RWPE1 (cell line): ENCODE measurements at regions not wholly inside any gene's neighbourhood (a gene's known extent, or its start where the extent isn't known, plus 50 kb on each side); places are given as distances from the start of the nearest gene placed in this dataset.
"Not testable (repeated sequence)": the region's sequence is repeated elsewhere in the genome, so short reads cannot be mapped to it uniquely, and the experiment has no call there.

Source experiments
- CTCF ChIA-PET: fragments of 350-600 bp; sonication (Branson Sonifier 250); formaldehyde crosslinking; extraction: SDS; loops from one replicate; lab custom pipeline; 2021; lab: Yijun Ruan, JAX
- POLR2A ChIA-PET: fragments of 400-600 bp; formaldehyde crosslinking; extraction: SDS; loops from one replicate; lab custom pipeline; 2020; ENCODE audit warnings: antibody characterized with exemption; ENCODE audit not compliant: low non-redundant PET; lab: Yijun Ruan, JAX
- DNase-seq: peaks from one replicate; pipeline ENCODE4 v3.0.0; 2012; ENCODE audit warnings: low spot score
- H3K27ac ChIP-seq: fragments of 450-650 bp; 2 replicates; pipeline ENCODE4 v1.5.1; 2017
- CTCF ChIP-seq: fragments of 450-650 bp; conservative IDR thresholded peaks from 2 replicates; pipeline ENCODE4 v1.5.1; 2017; ENCODE audit warnings: low read depth, mild to moderate bottlenecking

GRCh38 chrX:99271641-99272040 is 1138.4 kb downstream of the PCDH19 start:
- POLR2A ChIA-PET, result no interaction called here
- no peak overlapping the region for H3K27ac ChIP-seq
- CTCF ChIA-PET, result no interaction called here
- DNase-seq, result no peak
- no peak for TF ChIP-seq CTCF

DNA sequence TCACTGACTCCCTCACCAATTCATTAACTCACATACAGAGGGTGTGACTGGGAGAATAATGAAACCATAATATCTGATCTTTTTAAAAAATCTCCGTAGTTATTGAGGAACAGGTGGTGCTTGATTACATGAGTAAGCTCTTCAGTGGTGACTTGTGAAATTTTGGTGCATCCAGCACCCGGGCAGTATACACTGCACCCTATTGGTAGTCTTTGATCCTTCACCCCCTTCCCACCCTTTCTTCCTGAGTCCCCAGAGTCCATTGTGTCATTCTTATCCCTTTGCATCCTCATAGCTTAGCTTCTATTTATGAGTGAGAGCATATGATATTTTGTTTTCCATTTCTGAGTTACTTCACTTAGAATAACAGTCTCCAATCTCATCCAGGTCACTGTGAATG is 1143.8 kb downstream of the PCDH19 start:
- no peak for TF ChIP-seq CTCF
- ChIA-PET CTCF (no interaction called here), POLR2A (no interaction called here)
- DNase-seq, result no peak
- H3K27ac ChIP-seq, result no peak overlapping the region

DNA sequence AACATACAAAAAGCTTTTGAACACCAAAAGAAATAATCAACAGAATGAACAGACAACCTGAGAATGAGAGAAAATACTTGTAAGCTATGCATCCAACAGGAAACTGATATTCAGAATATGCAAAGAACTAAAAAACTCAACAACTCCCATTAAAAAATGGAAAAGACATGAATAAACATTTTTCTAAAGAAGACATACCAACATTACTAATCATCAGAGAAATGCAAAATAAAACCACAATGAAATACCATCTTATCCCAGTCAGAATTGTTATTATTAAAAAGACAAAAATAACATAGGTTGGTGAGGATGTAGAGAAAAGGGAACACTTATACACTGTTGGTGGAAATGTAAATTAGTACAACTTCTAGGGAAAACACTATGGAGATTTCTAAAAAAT is 1161.9 kb downstream of the PCDH19 start:
- CTCF ChIA-PET, result no interaction called here
- DNase-seq, result no peak
- no peak for TF ChIP-seq CTCF
- H3K27ac ChIP-seq, result no peak overlapping the region
- POLR2A ChIA-PET, result no interaction called here

GRCh38 chrX:99242001-99242400 is 1168.1 kb downstream of the PCDH19 start:
- ChIA-PET POLR2A (no interaction called here), CTCF (no interaction called here)
- DNase-seq, result no peak
- TF ChIP-seq CTCF, result no peak
- no peak overlapping the region for H3K27ac ChIP-seq

DNA sequence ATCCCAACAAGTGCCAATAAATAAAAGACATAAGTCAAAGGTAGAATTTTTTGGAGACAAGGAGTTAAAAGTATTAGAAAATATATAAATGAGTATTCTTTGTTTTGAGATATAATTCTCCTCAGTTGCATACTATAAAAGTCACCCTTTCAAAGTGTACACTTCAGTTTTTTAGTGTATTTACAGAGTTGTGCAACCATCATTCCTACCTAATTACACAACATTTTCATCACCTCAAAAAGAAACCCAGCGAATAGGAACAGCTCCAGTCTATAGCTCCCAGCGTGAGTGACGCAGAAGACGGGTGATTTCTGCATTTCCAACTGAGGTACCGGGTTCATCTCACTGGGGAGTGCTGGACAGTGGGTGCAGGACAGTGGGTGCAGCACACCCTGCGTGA is 1175.7 kb downstream of the PCDH19 start:
- CTCF ChIA-PET, POLR2A ChIA-PET, H3K27ac ChIP-seq, DNase-seq: not testable (repeated sequence)

- DNase-seq, result no peak
- no peak for TF ChIP-seq CTCF
- H3K27ac ChIP-seq, result no peak overlapping the region
- CTCF ChIA-PET, result no interaction called here
- POLR2A ChIA-PET, result no interaction called here
These were observed 1217.7 kb downstream of the PCDH19 start for GRCh38 chrX:99192421-99192820.

DNA sequence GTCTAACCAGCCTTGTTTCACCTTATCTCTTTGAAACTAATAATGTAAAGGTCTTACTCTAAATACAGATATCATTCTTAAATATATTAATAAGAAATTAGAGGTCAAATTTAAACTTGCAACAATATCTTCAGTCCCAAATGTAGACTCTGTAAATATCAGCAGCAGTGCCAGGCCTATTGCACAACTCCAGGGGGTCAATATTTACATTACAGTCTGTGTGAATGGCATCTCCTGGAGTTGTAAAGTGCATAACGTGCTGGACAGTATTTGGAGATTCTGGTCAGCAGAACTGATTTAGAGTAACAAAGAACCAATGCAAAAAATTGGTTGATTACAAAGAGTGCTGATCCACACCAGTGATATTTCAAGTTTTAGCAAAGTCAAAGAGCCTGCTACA is 1225.9 kb downstream of the PCDH19 start:
- CTCF ChIA-PET, result no interaction called here
- TF ChIP-seq CTCF, result no peak
- POLR2A ChIA-PET, result no interaction called here
- DNase-seq, result no peak
- H3K27ac ChIP-seq, result no peak overlapping the region
